DMS114 treated with DMSO at 0.1 percent for 48 hours (cell line): ENCODE measurements at regions not wholly inside any gene's neighbourhood (a gene's known extent, or its start where the extent isn't known, plus 50 kb on each side); places are given as distances from the start of the nearest gene placed in this dataset.
"Not testable (repeated sequence)": the region's sequence is repeated elsewhere in the genome, so short reads cannot be mapped to it uniquely, and the experiment has no call there.

ENCODE experiments used
- DNase-seq: peaks from one replicate; lab custom pipeline; 2025; ENCODE audit not compliant: unreplicated experiment; lab: John Stamatoyannopoulos, UW

- peak; percentile 76 for DNase-seq
Observed at GRCh38 chr7:25069900-25070443, 55.1 kb downstream of the CYCS start.

- no peak for DNase-seq
Observed at GRCh38 chr7:25068502-25069213, 56.4 kb downstream of the CYCS start.

- no peak for DNase-seq
Observed at GRCh38 chr7:25067726-25068501, 57.1 kb downstream of the CYCS start.

GRCh38 chr7:25066253-25066652 is 58.8 kb downstream of the CYCS start:
- no peak for DNase-seq

- no peak for DNase-seq
Observed at GRCh38 chr7:25062380-25062779, 62.7 kb downstream of the CYCS start.

GRCh38 chr7:25060487-25061055 is 64.5 kb downstream of the CYCS start:
- no peak for DNase-seq

GRCh38 chr7:25059576-25059975 is 65.5 kb downstream of the CYCS start:
- DNase-seq: no peak

- DNase-seq: no peak
Observed at GRCh38 chr7:25056368-25056767, 68.7 kb downstream of the CYCS start.

GRCh38 chr7:25055520-25056220 is 69.4 kb downstream of the CYCS start:
- no peak for DNase-seq

- DNase-seq: no peak
Observed at GRCh38 chr7:25054819-25055519, 70.1 kb downstream of the CYCS start.

GRCh38 chr7:25050223-25050622 is 70.2 kb upstream of the OSBPL3 start:
- no peak for DNase-seq

GRCh38 chr7:25048444-25048834 is 68.5 kb upstream of the OSBPL3 start:
- DNase-seq: no peak

GRCh38 chr7:25047571-25048443 is 67.8 kb upstream of the OSBPL3 start:
- not testable (repeated sequence) for DNase-seq

- DNase-seq: no peak
Observed at GRCh38 chr7:25037325-25037724, 57.3 kb upstream of the OSBPL3 start.

- DNase-seq: no peak
Observed at GRCh38 chr7:25035274-25035673, 55.3 kb upstream of the OSBPL3 start.

GRCh38 chr7:25034136-25034535 is 54.2 kb upstream of the OSBPL3 start:
- DNase-seq: no peak

GRCh38 chr7:25032774-25033743 is 53.1 kb upstream of the OSBPL3 start:
- DNase-seq: no peak

GRCh38 chr7:25031432-25031831 is 51.5 kb upstream of the OSBPL3 start:
- no peak for DNase-seq

- no peak for DNase-seq
Observed at GRCh38 chr7:25031007-25031406, 51.0 kb upstream of the OSBPL3 start.
